MG63 (cell line): ENCODE measurements at regions not wholly inside any gene's neighbourhood (a gene's known extent, or its start where the extent isn't known, plus 50 kb on each side); places are given as distances from the start of the nearest gene placed in this dataset.

Source experiments
- DNase-seq: peaks from one replicate; pipeline ENCODE4 v3.0.0-alpha.2; 2020
- H3K27me3 ChIP-seq: fragments of 250-450 bp; sonication (Bioruptor Pico); 2 replicates; pipeline ENCODE4 v1.5.1; 2020; ENCODE audit warnings: mild to moderate bottlenecking, moderate library complexity
- H3K36me3 ChIP-seq: fragments of 250-450 bp; sonication (Bioruptor Pico); 2 replicates; pipeline ENCODE4 v1.5.1; 2020; ENCODE audit warnings: mild to moderate bottlenecking, moderate library complexity
- H3K4me3 ChIP-seq: fragments of 250-450 bp; sonication (Bioruptor Pico); 2 replicates; pipeline ENCODE4 v1.5.1; 2020; ENCODE audit warnings: mild to moderate bottlenecking, moderate library complexity
- H3K9me3 ChIP-seq: fragments of 250-450 bp; sonication (Bioruptor Pico); 2 replicates; pipeline ENCODE4 v1.5.1; 2020; ENCODE audit warnings: mild to moderate bottlenecking, moderate library complexity

- no peak for DNase-seq
- H3K27me3 ChIP-seq = no peaks in the 10 kb centered on the region
- no peaks in the 10 kb centered on the region for H3K36me3 ChIP-seq
- no peak overlapping the region for H3K4me3 ChIP-seq
- no peaks in the 10 kb centered on the region for H3K9me3 ChIP-seq
Observed at GRCh38 chr5:130740047-130740569, 424.9 kb downstream of the HINT1 start.

- no peak for DNase-seq
- no peaks in the 10 kb centered on the region for H3K9me3 ChIP-seq
- no peaks in the 10 kb centered on the region for H3K36me3 ChIP-seq
- no peak overlapping the region for H3K4me3 ChIP-seq
- H3K27me3 ChIP-seq = no peaks in the 10 kb centered on the region
Observed at GRCh38 chr5:130731839-130732238, 433.2 kb downstream of the HINT1 start.

- no peaks in the 10 kb centered on the region for H3K9me3 ChIP-seq
- DNase-seq = no peak
Observed at GRCh38 chr5:130729541-130729940, 435.5 kb downstream of the HINT1 start.

GRCh38 chr5:130727830-130728229 lies 437.2 kb downstream of the HINT1 start:
- Histone ChIP-seq H3K4me3 (no peak overlapping the region), H3K36me3 (no peaks in the 10 kb centered on the region), H3K9me3 (no peaks in the 10 kb centered on the region), H3K27me3 (no peaks in the 10 kb centered on the region)
- no peak for DNase-seq

More at GRCh38 chr5:130729541-130729940, 435.5 kb downstream of the HINT1 start:
- Histone ChIP-seq H3K27me3 (no peaks in the 10 kb centered on the region), H3K36me3 (no peaks in the 10 kb centered on the region), H3K4me3 (no peak overlapping the region)

- DNase-seq = no peak
- Histone ChIP-seq H3K4me3 (no peak overlapping the region), H3K27me3 (no peaks in the 10 kb centered on the region), H3K9me3 (no peaks in the 10 kb centered on the region), H3K36me3 (no peaks in the 10 kb centered on the region)
Observed at GRCh38 chr5:130724658-130725057, 440.4 kb downstream of the HINT1 start.

- no peak overlapping the region for H3K4me3 ChIP-seq
- no peaks in the 10 kb centered on the region for H3K9me3 ChIP-seq
- no peak for DNase-seq
- H3K27me3 ChIP-seq = no peaks in the 10 kb centered on the region
- H3K36me3 ChIP-seq = no peaks in the 10 kb centered on the region
Observed at GRCh38 chr5:130720355-130720754, 444.7 kb downstream of the HINT1 start.

- Histone ChIP-seq H3K4me3 (no peak overlapping the region), H3K36me3 (no peaks in the 10 kb centered on the region), H3K9me3 (no peaks in the 10 kb centered on the region), H3K27me3 (no peaks in the 10 kb centered on the region)
- no peak for DNase-seq
Observed at GRCh38 chr5:130715541-130715940, 449.5 kb downstream of the HINT1 start.

GRCh38 chr5:130714200-130714599 lies 450.9 kb downstream of the HINT1 start:
- Histone ChIP-seq H3K9me3 (no peaks in the 10 kb centered on the region), H3K27me3 (no peaks in the 10 kb centered on the region), H3K36me3 (no peaks in the 10 kb centered on the region), H3K4me3 (no peak overlapping the region)
- no peak for DNase-seq

- Histone ChIP-seq H3K36me3 (no peaks in the 10 kb centered on the region), H3K27me3 (0 out of 2 replicates have a peak, but pooled peaks cover 2% of the 10 kb centered on the region)
- DNase-seq = no peak
Observed at GRCh38 chr5:130712324-130712723, 452.7 kb downstream of the HINT1 start.

GRCh38 chr5:130710596-130710995 lies 454.5 kb downstream of the HINT1 start:
- no peaks in the 10 kb centered on the region for H3K36me3 ChIP-seq
- 0 out of 2 replicates have a peak, but pooled peaks cover 2% of the 10 kb centered on the region for H3K27me3 ChIP-seq
- no peak overlapping the region for H3K4me3 ChIP-seq
- no peak for DNase-seq
- no peaks in the 10 kb centered on the region for H3K9me3 ChIP-seq

More at GRCh38 chr5:130712324-130712723, 452.7 kb downstream of the HINT1 start:
- no peak overlapping the region for H3K4me3 ChIP-seq
- H3K9me3 ChIP-seq = no peaks in the 10 kb centered on the region

- H3K9me3 ChIP-seq = no peaks in the 10 kb centered on the region
- H3K36me3 ChIP-seq = no peaks in the 10 kb centered on the region
- 0 out of 2 replicates have a peak, but pooled peaks cover 2% of the 10 kb centered on the region for H3K27me3 ChIP-seq
- no peak overlapping the region for H3K4me3 ChIP-seq
- DNase-seq = no peak
Observed at GRCh38 chr5:130708754-130709153, 456.3 kb downstream of the HINT1 start.

GRCh38 chr5:130706696-130707095 lies 458.4 kb downstream of the HINT1 start:
- 0 out of 2 replicates have a peak, but pooled peaks cover 2% of the 10 kb centered on the region for H3K27me3 ChIP-seq
- H3K4me3 ChIP-seq = no peak overlapping the region
- no peaks in the 10 kb centered on the region for H3K36me3 ChIP-seq
- no peak for DNase-seq
- no peaks in the 10 kb centered on the region; the same call in 1 of the 2 replicates for H3K9me3 ChIP-seq

GRCh38 chr5:130705368-130705767 lies 459.7 kb downstream of the HINT1 start:
- H3K4me3 ChIP-seq = no peak overlapping the region
- H3K27me3 ChIP-seq = 0 out of 2 replicates have a peak, but pooled peaks cover 2% of the 10 kb centered on the region
- no peaks in the 10 kb centered on the region for H3K36me3 ChIP-seq
- no peak for DNase-seq
- H3K9me3 ChIP-seq = no peaks in the 10 kb centered on the region; the same call in 1 of the 2 replicates

- no peak for DNase-seq
- H3K4me3 ChIP-seq = no peak overlapping the region
- peaks cover 3% of the 10 kb centered on the region for H3K27me3 ChIP-seq
- no peaks in the 10 kb centered on the region for H3K36me3 ChIP-seq
- no peaks in the 10 kb centered on the region for H3K9me3 ChIP-seq
Observed at GRCh38 chr5:130693509-130693908, 471.5 kb downstream of the HINT1 start.

GRCh38 chr5:130692770-130693169 lies 472.3 kb downstream of the HINT1 start:
- Histone ChIP-seq H3K36me3 (no peaks in the 10 kb centered on the region), H3K9me3 (no peaks in the 10 kb centered on the region), H3K4me3 (no peak overlapping the region), H3K27me3 (peaks cover 3% of the 10 kb centered on the region)
- DNase-seq = no peak

GRCh38 chr5:130689831-130690230 lies 475.2 kb downstream of the HINT1 start:
- no peaks in the 10 kb centered on the region for H3K9me3 ChIP-seq
- no peak overlapping the region for H3K4me3 ChIP-seq
- no peaks in the 10 kb centered on the region for H3K36me3 ChIP-seq
- DNase-seq = no peak
- peaks cover 3% of the 10 kb centered on the region for H3K27me3 ChIP-seq

GRCh38 chr5:130687085-130687733 lies 477.8 kb downstream of the HINT1 start:
- Histone ChIP-seq H3K36me3 (no peaks in the 10 kb centered on the region), H3K4me3 (no peak overlapping the region), H3K9me3 (no peaks in the 10 kb centered on the region), H3K27me3 (peaks cover 3% of the 10 kb centered on the region)
- no peak for DNase-seq

- peaks cover 2% of the 10 kb centered on the region for H3K27me3 ChIP-seq
- H3K36me3 ChIP-seq = no peaks in the 10 kb centered on the region
- DNase-seq = no peak
- no peak overlapping the region for H3K4me3 ChIP-seq
- H3K9me3 ChIP-seq = no peaks in the 10 kb centered on the region
Observed at GRCh38 chr5:130678637-130679036, 486.4 kb downstream of the HINT1 start.
